Esophagus mucosa (tissue), 1 donor: ENCODE measurements at regions not wholly inside any gene's neighbourhood (a gene's known extent, or its start where the extent isn't known, plus 50 kb on each side); places are given as distances from the start of the nearest gene placed in this dataset.

ENCODE experiments used
- ATAC-seq: fragments of 200-7000 bp; cut with Tn5 transposase; one replicate; pipeline ENCODE4 v1.9.1; 2020
- donor health status: DM: yes; HTN: yes; CAD: no.

GRCh38 chr4:38565271-38566199 is 98.5 kb upstream of the KLF3 start:
- ATAC-seq = peak; percentile 77

GRCh38 chr4:38566806-38567398 is 97.1 kb upstream of the KLF3 start:
- ATAC-seq = no peak

GRCh38 chr4:38567457-38567856 is 96.5 kb upstream of the KLF3 start:
- ATAC-seq = no peak

GRCh38 chr4:38568768-38569167 is 95.2 kb upstream of the KLF3 start:
- ATAC-seq = no peak

GRCh38 chr4:38570647-38571276 is 93.2 kb upstream of the KLF3 start:
- ATAC-seq = peak; percentile 80

- no peak for ATAC-seq
These were observed 91.2 kb upstream of the KLF3 start for GRCh38 chr4:38572793-38573192.

- peak; percentile 38 for ATAC-seq
These were observed 89.3 kb upstream of the KLF3 start for GRCh38 chr4:38574559-38575333.

GRCh38 chr4:38576767-38577166 is 87.2 kb upstream of the KLF3 start:
- no peak for ATAC-seq

GRCh38 chr4:38577462-38577861 is 86.5 kb upstream of the KLF3 start:
- no peak for ATAC-seq

- no peak for ATAC-seq
These were observed 82.4 kb upstream of the KLF3 start for GRCh38 chr4:38581426-38582106.

- no peak for ATAC-seq
These were observed 81.6 kb upstream of the KLF3 start for GRCh38 chr4:38582445-38582844.

- peak; percentile 57 for ATAC-seq
These were observed 81.0 kb upstream of the KLF3 start for GRCh38 chr4:38582889-38583470.

GRCh38 chr4:38585871-38586270 is 78.1 kb upstream of the KLF3 start:
- ATAC-seq = no peak

GRCh38 chr4:38587106-38587505 is 76.9 kb upstream of the KLF3 start:
- ATAC-seq = no peak

GRCh38 chr4:38590046-38590445 is 74.0 kb upstream of the KLF3 start:
- ATAC-seq = no peak

- peak; percentile 81 for ATAC-seq
These were observed 72.2 kb upstream of the KLF3 start for GRCh38 chr4:38591617-38592337.

GRCh38 chr4:38598489-38598888 is 65.5 kb upstream of the KLF3 start:
- no peak for ATAC-seq

- peak; percentile 76 for ATAC-seq
These were observed 63.4 kb upstream of the KLF3 start for GRCh38 chr4:38600575-38600974.

GRCh38 chr4:38601244-38601915 is 62.6 kb upstream of the KLF3 start:
- ATAC-seq = peak; percentile 22

- ATAC-seq = no peak
These were observed 62.1 kb upstream of the KLF3 start for GRCh38 chr4:38601916-38602291.

- no peak for ATAC-seq
These were observed 60.3 kb upstream of the KLF3 start for GRCh38 chr4:38603652-38604051.
